GM23338 (cell line): ENCODE measurements at regions not wholly inside any gene's neighbourhood (a gene's known extent, or its start where the extent isn't known, plus 50 kb on each side); places are given as distances from the start of the nearest gene placed in this dataset.

Experiments
- CREB1 ChIP-seq: fragments of 250-450 bp; sonication (Bioruptor Pico); IDR thresholded peaks from 2 replicates; pipeline ENCODE4 v1.5.0; 2020; ENCODE audit warnings: low read depth, mild to moderate bottlenecking, moderate library complexity
- CTCF ChIP-seq, 2 experiments: fragments of 200-600 bp in 1 of 2; sonication (generic) in 1 of 2; conservative IDR thresholded peaks; 2 replicates each; pipeline versions ENCODE4 v1.5.1 to v1.6.1; 2016 to 2017; ENCODE audit warnings: antibody characterized with exemption in 2 of 2, low read depth in 2 of 2, mild to moderate bottlenecking in 2 of 2, moderate library complexity in 1 of 2
- EZH2 ChIP-seq: fragments of 200-600 bp; sonication (generic); IDR thresholded peaks from one replicate; pipeline ENCODE4 v1.8.0; 2017; ENCODE audit warnings: antibody characterized with exemption, mild to moderate bottlenecking, low read depth; ENCODE audit not compliant: unreplicated experiment
- EZH2phosphoT487 ChIP-seq: fragments of 200-600 bp; sonication (generic); IDR thresholded peaks from one replicate; pipeline ENCODE4 v1.8.1; 2018; ENCODE audit warnings: antibody characterized with exemption; ENCODE audit not compliant: unreplicated experiment
- JUNB ChIP-seq: IDR thresholded peaks from one replicate; pipeline ENCODE4 v1.6.1; 2016; ENCODE audit warnings: antibody characterized with exemption; ENCODE audit not compliant: unreplicated experiment
- POLR2AphosphoS5 ChIP-seq: IDR thresholded peaks from 2 replicates; pipeline ENCODE4 v1.6.1; 2016; ENCODE audit warnings: antibody characterized with exemption, low read depth
- STAT1 ChIP-seq: IDR thresholded peaks from one replicate; pipeline ENCODE4 v1.6.1; 2016; ENCODE audit warnings: antibody characterized with exemption; ENCODE audit not compliant: unreplicated experiment
- TF ChIP-seq, protein P1 (sequence below): IDR thresholded peaks from one replicate; pipeline ENCODE4 v1.6.1; 2018; ENCODE audit warnings: antibody characterized with exemption; ENCODE audit not compliant: unreplicated experiment

GRCh38 chr11:29162491-29162890 lies 854.3 kb downstream of the KCNA4 start:
- TF ChIP-seq EZH2phosphoT487 (no peak), CTCF (conservative IDR thresholded peaks at IDR 0.05; ENCODE audit: low read depth in 2 of 2) (no peak), EZH2 (no peak), CREB1 (CRISPR knock-in tag) (no peak), POLR2AphosphoS5 (no peak), STAT1 (no peak), JUNB (no peak)
- TF ChIP-seq, protein P1, sequence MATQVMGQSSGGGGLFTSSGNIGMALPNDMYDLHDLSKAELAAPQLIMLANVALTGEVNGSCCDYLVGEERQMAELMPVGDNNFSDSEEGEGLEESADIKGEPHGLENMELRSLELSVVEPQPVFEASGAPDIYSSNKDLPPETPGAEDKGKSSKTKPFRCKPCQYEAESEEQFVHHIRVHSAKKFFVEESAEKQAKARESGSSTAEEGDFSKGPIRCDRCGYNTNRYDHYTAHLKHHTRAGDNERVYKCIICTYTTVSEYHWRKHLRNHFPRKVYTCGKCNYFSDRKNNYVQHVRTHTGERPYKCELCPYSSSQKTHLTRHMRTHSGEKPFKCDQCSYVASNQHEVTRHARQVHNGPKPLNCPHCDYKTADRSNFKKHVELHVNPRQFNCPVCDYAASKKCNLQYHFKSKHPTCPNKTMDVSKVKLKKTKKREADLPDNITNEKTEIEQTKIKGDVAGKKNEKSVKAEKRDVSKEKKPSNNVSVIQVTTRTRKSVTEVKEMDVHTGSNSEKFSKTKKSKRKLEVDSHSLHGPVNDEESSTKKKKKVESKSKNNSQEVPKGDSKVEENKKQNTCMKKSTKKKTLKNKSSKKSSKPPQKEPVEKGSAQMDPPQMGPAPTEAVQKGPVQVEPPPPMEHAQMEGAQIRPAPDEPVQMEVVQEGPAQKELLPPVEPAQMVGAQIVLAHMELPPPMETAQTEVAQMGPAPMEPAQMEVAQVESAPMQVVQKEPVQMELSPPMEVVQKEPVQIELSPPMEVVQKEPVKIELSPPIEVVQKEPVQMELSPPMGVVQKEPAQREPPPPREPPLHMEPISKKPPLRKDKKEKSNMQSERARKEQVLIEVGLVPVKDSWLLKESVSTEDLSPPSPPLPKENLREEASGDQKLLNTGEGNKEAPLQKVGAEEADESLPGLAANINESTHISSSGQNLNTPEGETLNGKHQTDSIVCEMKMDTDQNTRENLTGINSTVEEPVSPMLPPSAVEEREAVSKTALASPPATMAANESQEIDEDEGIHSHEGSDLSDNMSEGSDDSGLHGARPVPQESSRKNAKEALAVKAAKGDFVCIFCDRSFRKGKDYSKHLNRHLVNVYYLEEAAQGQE, result no peak
